ENCODE measurements at regions not wholly inside any gene's neighbourhood (a gene's known extent, or its start where the extent isn't known, plus 50 kb on each side); places are given as distances from the start of the nearest gene placed in this dataset.
A peak's percentile ranks its signal among the peaks of the same experiment; 100 is the strongest.
"Not testable (repeated sequence)": the region's sequence is repeated elsewhere in the genome, so short reads cannot be mapped to it uniquely, and the experiment has no call there.

GRCh38 chr5:128730021-128730420 is 192.0 kb upstream of the FBN2 start:
- DNase-seq (ENCODE audit: low spot score), result not testable (repeated sequence)

DNA sequence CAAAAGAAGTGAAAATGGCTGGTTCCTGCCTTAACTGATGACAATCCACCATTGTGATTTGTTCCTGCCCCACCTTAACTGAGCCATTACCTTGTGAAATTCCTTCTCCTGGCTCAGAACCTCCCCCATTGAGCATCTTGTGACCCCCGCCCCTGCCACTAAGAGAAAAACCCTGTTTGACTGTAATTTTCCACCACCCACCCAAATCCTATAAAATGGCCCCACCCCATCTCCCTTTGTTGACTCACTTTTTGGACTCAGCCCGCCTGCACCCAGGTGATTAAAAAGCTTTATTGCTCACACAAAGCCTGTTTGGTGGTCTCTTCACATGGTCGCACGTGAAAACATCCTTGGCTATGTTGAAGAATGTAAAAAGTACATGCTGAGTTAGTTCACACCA is 197.6 kb upstream of the FBN2 start:
- not testable (repeated sequence) for DNase-seq (ENCODE audit: low spot score)

DNA sequence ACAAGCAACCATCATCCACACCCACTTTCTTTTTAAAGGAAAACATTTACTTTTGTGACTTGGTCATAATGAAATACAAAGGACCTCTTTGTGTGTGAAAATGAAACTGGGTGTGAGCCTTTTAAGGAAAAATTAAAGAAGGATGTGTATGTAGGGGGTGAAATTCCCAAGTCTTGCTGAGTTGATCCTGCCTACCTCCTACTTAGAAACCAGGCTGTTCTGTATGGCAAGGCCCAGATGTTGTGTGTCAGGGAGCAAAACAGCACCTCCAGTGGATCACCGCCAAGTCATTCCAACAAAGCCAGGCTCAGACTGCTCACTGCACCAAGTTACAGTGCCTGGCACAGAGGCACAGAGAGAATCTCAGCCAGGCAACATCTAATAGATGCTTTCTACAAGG is 198.5 kb upstream of the FBN2 start:
- DNase-seq (ENCODE audit: low spot score), result peak; percentile 23

GRCh38 chr5:128749136-128749898 is 211.3 kb upstream of the FBN2 start:
- no peak for DNase-seq (ENCODE audit: low spot score)

GRCh38 chr5:128750155-128750554 is 212.1 kb upstream of the FBN2 start:
- DNase-seq (ENCODE audit: low spot score), result no peak

DNA sequence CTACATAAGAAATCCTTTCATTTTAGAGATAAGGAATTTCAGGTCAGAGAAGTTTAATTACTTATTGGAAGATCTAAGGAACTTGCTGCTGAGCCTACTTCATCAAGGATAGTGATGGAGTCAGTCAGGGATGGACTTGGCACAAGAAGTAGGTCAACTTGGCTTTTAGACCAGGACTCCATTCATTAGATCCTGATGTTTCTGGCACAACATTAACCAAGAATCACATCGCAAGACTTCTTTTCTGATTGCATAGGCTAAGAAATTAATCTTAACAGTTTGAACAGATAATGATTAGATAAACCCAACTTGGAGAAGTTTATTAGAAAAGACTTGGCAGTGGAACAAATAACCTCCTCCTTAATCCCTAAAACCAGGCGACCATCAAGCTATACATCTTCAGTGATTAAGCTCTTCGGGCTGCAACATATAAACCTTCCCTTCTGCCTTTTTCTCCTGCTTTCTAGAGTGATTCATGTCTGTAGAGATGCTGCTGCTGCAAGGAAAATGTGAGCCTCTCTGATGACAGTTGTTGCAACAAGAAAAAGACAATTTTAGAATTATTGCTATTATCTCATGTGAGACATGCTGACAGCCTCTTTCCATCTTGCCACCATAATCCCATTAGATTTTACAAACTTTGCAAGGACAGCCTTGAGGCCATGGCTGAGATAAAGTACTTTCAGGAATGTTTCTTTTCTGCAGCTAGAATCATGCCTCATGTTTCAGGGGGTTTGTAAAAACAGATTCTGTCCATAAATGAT is 207.9 kb upstream of the SLC27A6 start:
- no peak for DNase-seq (ENCODE audit: low spot score)

GRCh38 chr5:128762661-128763306 is 202.5 kb upstream of the SLC27A6 start:
- no peak for DNase-seq (ENCODE audit: low spot score)

GRCh38 chr5:128763321-128763720 is 202.0 kb upstream of the SLC27A6 start:
- no peak for DNase-seq (ENCODE audit: low spot score)

- no peak for DNase-seq (ENCODE audit: low spot score)
Measured at GRCh38 chr5:128764601-128765310, 200.5 kb upstream of the SLC27A6 start.

GRCh38 chr5:128765448-128766061 is 199.7 kb upstream of the SLC27A6 start:
- DNase-seq (ENCODE audit: low spot score), result no peak

GRCh38 chr5:128766406-128766805 is 198.9 kb upstream of the SLC27A6 start:
- no peak for DNase-seq (ENCODE audit: low spot score)

DNA sequence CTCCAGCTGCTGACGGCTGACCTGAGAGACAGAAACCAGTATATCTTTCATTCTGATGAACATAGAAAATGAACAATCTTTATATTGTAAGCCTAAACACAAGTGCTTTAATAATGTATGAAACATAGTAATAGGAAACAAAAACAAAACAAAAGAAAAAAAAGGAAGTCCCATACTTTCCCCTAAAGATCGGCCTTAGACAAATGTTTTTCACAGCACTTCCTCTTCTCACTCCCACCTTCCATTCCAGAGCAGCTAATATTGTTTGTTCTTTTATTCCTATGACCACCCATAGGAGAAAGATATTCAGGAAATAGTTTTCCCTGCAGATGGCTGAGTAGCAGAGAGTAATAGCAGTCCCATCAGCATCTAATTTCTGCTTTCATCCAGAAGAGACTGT is 194.4 kb upstream of the SLC27A6 start:
- no peak for DNase-seq (ENCODE audit: low spot score)

DNA sequence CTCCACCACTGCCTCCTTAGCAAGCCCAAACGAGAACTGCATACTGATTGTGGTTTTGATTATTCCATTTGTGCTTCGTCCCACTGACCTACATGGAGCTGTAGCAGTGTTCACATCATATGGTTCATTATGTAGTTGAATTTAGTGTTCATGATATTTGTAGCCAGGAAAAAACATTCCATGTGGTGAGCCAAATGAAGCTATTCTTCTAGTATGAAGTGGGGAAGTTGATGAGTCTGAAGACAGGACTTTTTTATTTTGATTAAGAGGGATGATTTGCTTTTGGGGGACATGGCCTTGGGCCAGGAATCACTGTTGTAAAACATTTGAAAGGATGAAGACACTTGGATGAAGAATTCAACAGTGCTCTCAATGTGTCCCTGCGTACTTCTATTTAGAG is 192.9 kb upstream of the SLC27A6 start:
- no peak for DNase-seq (ENCODE audit: low spot score)

GRCh38 chr5:128773378-128773777 is 191.9 kb upstream of the SLC27A6 start:
- no peak for DNase-seq (ENCODE audit: low spot score)

DNA sequence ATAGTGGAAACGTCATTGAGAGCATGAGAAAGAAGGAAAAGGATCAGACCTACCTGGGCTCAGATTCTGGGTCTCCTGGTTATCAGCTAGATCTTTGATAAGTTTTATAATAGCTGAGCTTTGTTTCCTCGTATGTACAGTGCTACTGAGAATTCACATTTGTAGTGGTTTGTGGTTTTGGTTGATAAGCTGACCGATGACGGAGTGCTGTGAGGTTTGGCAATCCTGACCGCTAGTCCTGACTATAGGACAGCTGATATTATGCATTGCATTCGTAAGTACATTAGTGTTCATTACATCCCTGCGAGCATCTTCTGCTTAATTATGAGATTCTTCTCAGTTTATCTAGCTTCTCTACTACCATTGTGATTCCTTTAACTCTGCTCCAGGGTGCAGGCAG is 190.7 kb upstream of the SLC27A6 start:
- no peak for DNase-seq (ENCODE audit: low spot score)

GRCh38 chr5:128775558-128775957 is 189.7 kb upstream of the SLC27A6 start:
- no peak for DNase-seq (ENCODE audit: low spot score)

DNA sequence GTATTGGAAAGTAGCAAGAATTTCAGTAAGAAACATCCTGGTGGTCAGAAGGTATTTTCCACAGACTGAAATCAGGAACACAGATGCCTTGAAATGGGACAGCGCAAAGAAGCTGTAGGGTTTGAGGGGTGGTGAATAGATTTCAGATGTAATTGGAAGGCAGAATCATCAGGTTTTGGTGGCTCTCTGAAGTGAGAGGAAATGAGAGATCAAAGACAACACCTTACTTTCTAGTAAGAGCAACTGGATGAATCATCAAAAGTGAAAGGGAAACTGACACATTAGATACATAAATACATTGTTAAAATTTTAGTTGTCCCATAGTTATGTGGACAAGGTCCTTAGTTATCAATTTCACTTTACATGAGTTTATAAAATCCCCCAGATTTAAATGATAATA is 188.2 kb upstream of the SLC27A6 start:
- DNase-seq (ENCODE audit: low spot score), result no peak

- DNase-seq (ENCODE audit: low spot score), result no peak
Measured at GRCh38 chr5:128778474-128778873, 186.8 kb upstream of the SLC27A6 start.

- no peak for DNase-seq (ENCODE audit: low spot score)
Measured at GRCh38 chr5:128782446-128782845, 182.8 kb upstream of the SLC27A6 start.

DNA sequence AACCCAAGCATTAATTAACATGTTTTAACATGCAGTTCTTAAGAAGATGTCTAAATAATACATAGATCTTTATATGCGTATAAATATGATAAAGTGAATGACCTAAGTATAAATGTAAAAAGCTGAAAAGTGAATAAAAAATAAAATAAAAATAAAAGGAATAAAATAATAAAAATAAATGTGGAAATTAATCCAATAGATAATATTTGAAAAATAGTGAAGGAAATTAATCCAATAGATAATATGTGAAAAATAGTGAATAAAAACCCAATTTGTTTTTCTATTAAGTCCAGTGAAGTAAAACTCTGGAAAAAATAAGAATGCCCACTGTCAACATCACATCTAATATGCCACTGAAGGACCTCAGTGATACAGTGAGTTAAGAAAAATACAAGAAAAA is 180.6 kb upstream of the SLC27A6 start:
- no peak for DNase-seq (ENCODE audit: low spot score)

- no peak for DNase-seq (ENCODE audit: low spot score)
Measured at GRCh38 chr5:128791312-128791711, 174.0 kb upstream of the SLC27A6 start.

GRCh38 chr5:128796506-128796905 is 168.8 kb upstream of the SLC27A6 start:
- no peak for DNase-seq (ENCODE audit: low spot score)

All from iPS-NIHi11 (cell line).